Naive thymus-derived CD8-positive, alpha-beta T cell (primary cell): ENCODE measurements at regions not wholly inside any gene's neighbourhood (a gene's known extent, or its start where the extent isn't known, plus 50 kb on each side); places are given as distances from the start of the nearest gene placed in this dataset.
"Not testable (repeated sequence)": the region's sequence is repeated elsewhere in the genome, so short reads cannot be mapped to it uniquely, and the experiment has no call there.

ENCODE experiments used
- ATAC-seq, 2 donors: fragments of 150-1000 bp; cut with Tn5 transposase in 1 of 2; sonication (Bioruptor Pico), chemical (Tn5 transposase) in 1 of 2; 1 replicate in 1 of 2; 2 replicates in 1 of 2; pipeline ENCODE4 v1.10.0; 2021; ENCODE audit warnings: mild to moderate bottlenecking in 2 of 2, moderate library complexity in 2 of 2
- POLR2A ChIA-PET: fragments of 350-600 bp; sonication (Branson Sonifier 250); formaldehyde crosslinking; loops from one replicate; lab custom pipeline; 2021; ENCODE audit warnings: antibody characterized with exemption; lab: Charles Lee
- DNase-seq, 10 donors: peaks; one replicate each; pipeline versions ENCODE4 v3.0.0 to v3.0.0-alpha.2; 2020 to 2022
- H3K27ac Mint-ChIP-seq, 10 donors: one replicate each; pipeline ENCODE4 v1.8.0; 2020 to 2022; ENCODE audit warnings: mild to moderate bottlenecking in 10 of 10, mixed read lengths in 10 of 10, moderate library complexity in 4 of 10, inconsistent platforms in 1 of 10
- H3K27me3 Mint-ChIP-seq, 5 donors: one replicate each; pipeline ENCODE4 v1.8.0; 2021 to 2022; ENCODE audit warnings: mixed read lengths in 5 of 5
- H3K36me3 Mint-ChIP-seq, 3 donors: one replicate each; pipeline ENCODE4 v1.8.0; 2020 to 2022; ENCODE audit warnings: mixed read lengths in 3 of 3, mild to moderate bottlenecking in 2 of 3, inconsistent platforms in 1 of 3
- H3K4me1 Mint-ChIP-seq, 4 donors: one replicate each; pipeline ENCODE4 v1.8.0; 2021 to 2022; ENCODE audit warnings: mixed read lengths in 4 of 4
- H3K4me3 Mint-ChIP-seq, 10 donors: one replicate each; pipeline ENCODE4 v1.8.0; 2020 to 2022; ENCODE audit warnings: mild to moderate bottlenecking in 10 of 10, mixed read lengths in 10 of 10, moderate library complexity in 6 of 10, inconsistent platforms in 1 of 10
- H3K9me3 Mint-ChIP-seq, 9 donors: one replicate each; pipeline ENCODE4 v1.8.0; 2020 to 2022; ENCODE audit warnings: mixed read lengths in 9 of 9, mild to moderate bottlenecking in 3 of 9, inconsistent platforms in 1 of 9, moderate library complexity in 1 of 9

DNA sequence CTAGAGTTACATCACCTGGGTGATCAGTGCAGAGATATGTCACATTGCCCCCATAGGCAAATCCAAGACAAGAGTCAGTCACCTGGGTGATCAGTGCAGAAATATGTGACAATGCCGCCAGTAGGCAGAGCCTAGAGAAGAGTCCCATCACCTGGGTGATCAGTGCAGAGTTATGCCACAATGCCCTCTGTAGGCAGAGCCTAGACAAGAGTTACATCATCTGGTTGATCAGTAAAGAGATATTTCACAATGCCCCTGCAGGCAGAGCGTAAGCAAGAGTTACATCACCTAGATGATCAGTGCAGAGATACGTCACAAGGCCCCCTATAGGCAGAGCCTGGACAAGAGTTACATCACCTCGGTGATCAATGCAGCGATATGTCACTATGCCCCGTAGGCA lies 63.3 kb upstream of the FRG2B start:
- H3K4me3 Mint-ChIP-seq, H3K9me3 Mint-ChIP-seq, ATAC-seq, H3K27me3 Mint-ChIP-seq, POLR2A ChIA-PET, H3K36me3 Mint-ChIP-seq, H3K27ac Mint-ChIP-seq, H3K4me1 Mint-ChIP-seq, DNase-seq: not testable (repeated sequence)

DNA sequence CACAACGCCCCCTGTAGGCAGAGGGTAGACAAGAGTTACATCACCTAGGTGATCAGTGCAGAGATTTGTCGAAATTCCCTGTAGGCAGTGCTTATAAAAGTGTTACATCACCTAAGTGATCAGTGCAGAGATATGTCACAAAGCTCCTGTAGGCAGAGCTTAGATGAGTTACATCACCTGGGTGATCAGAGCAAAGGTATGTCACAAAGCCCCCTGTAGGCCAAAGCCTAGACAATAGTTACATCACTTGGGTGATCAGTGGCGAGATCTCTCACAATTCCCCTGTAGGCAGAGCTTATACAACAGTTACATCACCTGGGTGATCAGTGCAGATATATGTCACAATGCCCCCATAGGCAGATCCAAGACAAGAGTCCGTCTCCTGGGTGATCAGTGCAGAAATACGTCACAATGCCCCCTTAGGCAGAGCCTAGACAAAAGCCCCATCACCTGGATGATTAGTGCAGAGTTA lies 61.9 kb upstream of the FRG2B start:
- H3K27me3 Mint-ChIP-seq, H3K9me3 Mint-ChIP-seq, H3K36me3 Mint-ChIP-seq, POLR2A ChIA-PET, H3K4me1 Mint-ChIP-seq, DNase-seq, H3K27ac Mint-ChIP-seq, H3K4me3 Mint-ChIP-seq: not testable (repeated sequence)
- peak in 1 of 2 donors; percentile 18 for ATAC-seq

GRCh38 chr10:133687689-133688440 lies 61.3 kb upstream of the FRG2B start:
- DNase-seq, H3K27me3 Mint-ChIP-seq, H3K4me3 Mint-ChIP-seq, H3K4me1 Mint-ChIP-seq, POLR2A ChIA-PET, H3K36me3 Mint-ChIP-seq, H3K27ac Mint-ChIP-seq, H3K9me3 Mint-ChIP-seq: not testable (repeated sequence)
- ATAC-seq: peak in 1 of 2 donors; percentile 41

GRCh38 chr10:133686992-133687391 lies 60.4 kb upstream of the FRG2B start:
- ATAC-seq: peak in 1 of 2 donors; percentile 26
- DNase-seq, H3K36me3 Mint-ChIP-seq, H3K9me3 Mint-ChIP-seq, H3K4me1 Mint-ChIP-seq, H3K27me3 Mint-ChIP-seq, H3K4me3 Mint-ChIP-seq, POLR2A ChIA-PET, H3K27ac Mint-ChIP-seq: not testable (repeated sequence)
